ENCODE measurements at regions not wholly inside any gene's neighbourhood (a gene's known extent, or its start where the extent isn't known, plus 50 kb on each side); places are given as distances from the start of the nearest gene placed in this dataset.

DNA sequence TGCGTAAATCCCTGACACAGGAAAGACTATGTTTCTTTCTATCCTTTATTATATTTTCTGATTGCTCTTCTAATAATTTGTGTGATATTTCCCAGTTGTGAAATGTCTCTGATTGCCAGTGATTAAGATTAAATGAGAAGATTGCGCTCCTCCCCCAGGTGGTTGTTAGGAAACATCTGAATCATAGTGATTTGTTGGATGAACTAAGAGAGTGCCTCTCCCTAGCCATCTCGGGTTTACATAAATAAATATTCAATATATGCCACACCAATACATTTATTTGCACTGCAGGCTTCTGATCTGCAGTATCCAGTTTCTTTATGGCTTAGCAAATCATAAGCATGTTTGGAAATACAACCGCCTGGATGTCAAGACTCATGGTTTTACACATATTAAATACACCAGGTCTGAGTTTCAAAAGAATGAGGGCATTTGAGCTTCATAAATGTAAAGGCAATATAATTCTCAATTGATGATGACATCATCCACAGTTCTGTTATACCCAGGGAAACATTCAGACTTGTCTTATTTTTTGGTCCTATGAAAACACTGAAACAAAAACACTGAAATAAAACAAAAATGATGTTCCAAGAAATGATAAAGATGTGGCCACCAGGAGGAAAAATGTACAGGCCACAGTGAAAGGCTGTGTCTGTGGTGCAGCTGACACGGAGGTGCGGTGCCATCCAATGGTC lies 826.7 kb upstream of the ACVR2A start:
- H4K20me1 ChIP-seq (ENCODE audit: control insufficient read depth, extremely low read depth, insufficient read depth, low read length) = no peaks in the 10 kb centered on the region
- no peaks in the 10 kb centered on the region for H3K79me2 ChIP-seq (ENCODE audit: control insufficient read depth, insufficient read depth, low read length)
- no peak overlapping the region for H3K4me3 ChIP-seq (replicated peaks in 1 of 4; ENCODE audit: control extremely low read depth in 1 of 4, insufficient read depth in 1 of 4, low read depth in 3 of 4, low read length in 4 of 4)
- no peak overlapping the region for H3K9ac ChIP-seq (ENCODE audit: insufficient read depth, low read length)
- no peaks in the 10 kb centered on the region for H3K4me1 ChIP-seq (ENCODE audit: control insufficient read depth, extremely low read depth, insufficient read depth, low read length)
- peak in 1 of 2 donors; percentile 63 for DNase-seq (ENCODE audit: low read depth in 2 of 2)
- no peaks in the 10 kb centered on the region for H3K27me3 ChIP-seq (ENCODE audit: control insufficient read depth, insufficient read depth, low read length)
- H3K9me3 ChIP-seq (ENCODE audit: control insufficient read depth, insufficient read depth, low read depth, low read length) = no peaks in the 10 kb centered on the region
- H3K27ac ChIP-seq (ENCODE audit: insufficient read depth, low read length) = no peak overlapping the region
- no peaks in the 10 kb centered on the region for H3K36me3 ChIP-seq (ENCODE audit: control insufficient read depth, insufficient read depth, low read length)
- TF ChIP-seq EZH2 (IDR thresholded peaks at IDR 0.05; ENCODE audit: low read length, missing control alignments) = no peak
- TF ChIP-seq, protein P1, sequence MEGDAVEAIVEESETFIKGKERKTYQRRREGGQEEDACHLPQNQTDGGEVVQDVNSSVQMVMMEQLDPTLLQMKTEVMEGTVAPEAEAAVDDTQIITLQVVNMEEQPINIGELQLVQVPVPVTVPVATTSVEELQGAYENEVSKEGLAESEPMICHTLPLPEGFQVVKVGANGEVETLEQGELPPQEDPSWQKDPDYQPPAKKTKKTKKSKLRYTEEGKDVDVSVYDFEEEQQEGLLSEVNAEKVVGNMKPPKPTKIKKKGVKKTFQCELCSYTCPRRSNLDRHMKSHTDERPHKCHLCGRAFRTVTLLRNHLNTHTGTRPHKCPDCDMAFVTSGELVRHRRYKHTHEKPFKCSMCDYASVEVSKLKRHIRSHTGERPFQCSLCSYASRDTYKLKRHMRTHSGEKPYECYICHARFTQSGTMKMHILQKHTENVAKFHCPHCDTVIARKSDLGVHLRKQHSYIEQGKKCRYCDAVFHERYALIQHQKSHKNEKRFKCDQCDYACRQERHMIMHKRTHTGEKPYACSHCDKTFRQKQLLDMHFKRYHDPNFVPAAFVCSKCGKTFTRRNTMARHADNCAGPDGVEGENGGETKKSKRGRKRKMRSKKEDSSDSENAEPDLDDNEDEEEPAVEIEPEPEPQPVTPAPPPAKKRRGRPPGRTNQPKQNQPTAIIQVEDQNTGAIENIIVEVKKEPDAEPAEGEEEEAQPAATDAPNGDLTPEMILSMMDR (conservative IDR thresholded peaks at IDR 0.05 in 1 of 2, IDR thresholded peaks at IDR 0.05 in 1 of 2; ENCODE audit: low read depth in 1 of 2, low read length in 2 of 2) = no peak
- H3K4me2 ChIP-seq (ENCODE audit: extremely low read depth, insufficient read depth, low read length) = no peak overlapping the region
- H2AFZ ChIP-seq (ENCODE audit: low read length) = no peak overlapping the region

DNA sequence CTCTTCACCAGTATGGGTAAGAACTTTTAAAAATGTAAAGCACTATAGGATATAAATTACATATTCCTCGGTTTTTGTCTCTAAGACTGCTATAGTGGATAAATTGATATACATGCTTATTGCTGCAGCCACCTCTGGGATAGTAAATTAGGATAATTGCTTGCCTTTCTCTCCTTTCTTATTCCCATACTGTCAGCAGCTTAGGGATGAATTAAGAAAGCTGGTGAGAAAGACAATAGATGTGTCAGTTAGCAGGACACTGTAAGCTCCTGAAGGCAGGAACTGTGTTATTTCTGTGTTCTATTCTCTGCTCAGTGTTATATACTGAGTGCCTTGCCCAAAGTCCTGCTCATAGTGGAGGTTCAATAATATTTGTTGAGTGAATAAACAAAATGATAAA lies 828.6 kb upstream of the ACVR2A start:
- Histone ChIP-seq H3K9ac (ENCODE audit: insufficient read depth, low read length) (no peak overlapping the region), H3K27me3 (ENCODE audit: control insufficient read depth, insufficient read depth, low read length) (no peaks in the 10 kb centered on the region), H3K27ac (ENCODE audit: insufficient read depth, low read length) (no peak overlapping the region), H3K4me3 (replicated peaks in 1 of 4; ENCODE audit: control extremely low read depth in 1 of 4, insufficient read depth in 1 of 4, low read depth in 3 of 4, low read length in 4 of 4) (no peak overlapping the region), H3K79me2 (ENCODE audit: control insufficient read depth, insufficient read depth, low read length) (no peaks in the 10 kb centered on the region), H3K4me1 (ENCODE audit: control insufficient read depth, extremely low read depth, insufficient read depth, low read length) (no peaks in the 10 kb centered on the region), H4K20me1 (ENCODE audit: control insufficient read depth, extremely low read depth, insufficient read depth, low read length) (no peaks in the 10 kb centered on the region), H3K9me3 (ENCODE audit: control insufficient read depth, insufficient read depth, low read depth, low read length) (no peaks in the 10 kb centered on the region), H3K4me2 (ENCODE audit: extremely low read depth, insufficient read depth, low read length) (no peak overlapping the region), H2AFZ (ENCODE audit: low read length) (no peak overlapping the region), H3K36me3 (ENCODE audit: control insufficient read depth, insufficient read depth, low read length) (no peaks in the 10 kb centered on the region)
- no peak for DNase-seq (ENCODE audit: low read depth in 2 of 2)
- TF ChIP-seq, protein P1 (conservative IDR thresholded peaks at IDR 0.05 in 1 of 2, IDR thresholded peaks at IDR 0.05 in 1 of 2; ENCODE audit: low read depth in 1 of 2, low read length in 2 of 2) = no peak
- no peak for TF ChIP-seq EZH2 (IDR thresholded peaks at IDR 0.05; ENCODE audit: low read length, missing control alignments)

DNA sequence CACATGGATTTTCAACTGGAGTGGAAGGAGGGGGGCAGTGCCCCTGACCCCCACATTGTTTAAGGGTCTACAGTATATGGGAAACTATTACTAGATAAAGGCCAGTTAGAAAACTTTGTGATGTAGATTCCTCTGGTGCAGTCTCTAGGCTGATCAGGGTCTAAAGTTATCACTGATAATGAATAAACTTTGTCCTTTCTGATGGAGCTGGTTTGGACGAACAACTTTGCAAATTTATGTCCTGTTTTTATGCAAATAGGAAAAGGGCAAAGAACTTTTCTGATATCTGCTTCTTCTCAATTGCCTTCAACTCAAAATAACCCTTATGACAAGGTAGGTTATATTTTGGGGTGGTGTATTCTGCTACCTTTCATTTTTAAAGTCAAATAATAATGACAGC lies 829.2 kb upstream of the ACVR2A start:
- no peak for DNase-seq (ENCODE audit: low read depth in 2 of 2)
- Histone ChIP-seq H4K20me1 (ENCODE audit: control insufficient read depth, extremely low read depth, insufficient read depth, low read length) (no peaks in the 10 kb centered on the region), H3K27ac (ENCODE audit: insufficient read depth, low read length) (no peak overlapping the region), H3K36me3 (ENCODE audit: control insufficient read depth, insufficient read depth, low read length) (no peaks in the 10 kb centered on the region), H3K79me2 (ENCODE audit: control insufficient read depth, insufficient read depth, low read length) (no peaks in the 10 kb centered on the region), H3K9ac (ENCODE audit: insufficient read depth, low read length) (no peak overlapping the region), H3K4me2 (ENCODE audit: extremely low read depth, insufficient read depth, low read length) (no peak overlapping the region), H2AFZ (ENCODE audit: low read length) (no peak overlapping the region), H3K4me3 (replicated peaks in 1 of 4; ENCODE audit: control extremely low read depth in 1 of 4, insufficient read depth in 1 of 4, low read depth in 3 of 4, low read length in 4 of 4) (no peak overlapping the region), H3K4me1 (ENCODE audit: control insufficient read depth, extremely low read depth, insufficient read depth, low read length) (no peaks in the 10 kb centered on the region), H3K9me3 (ENCODE audit: control insufficient read depth, insufficient read depth, low read depth, low read length) (no peaks in the 10 kb centered on the region), H3K27me3 (ENCODE audit: control insufficient read depth, insufficient read depth, low read length) (no peaks in the 10 kb centered on the region)
- TF ChIP-seq EZH2 (IDR thresholded peaks at IDR 0.05; ENCODE audit: low read length, missing control alignments) = no peak
- TF ChIP-seq, protein P1 (conservative IDR thresholded peaks at IDR 0.05 in 1 of 2, IDR thresholded peaks at IDR 0.05 in 1 of 2; ENCODE audit: low read depth in 1 of 2, low read length in 2 of 2) = no peak

Measured in fibroblast of lung (primary cell).